ENCODE measurements at regions not wholly inside any gene's neighbourhood (a gene's known extent, or its start where the extent isn't known, plus 50 kb on each side); places are given as distances from the start of the nearest gene placed in this dataset.

- Mint-ChIP-seq H3K36me3 (no peaks in the 10 kb centered on the region), H3K4me1 (no peaks in the 10 kb centered on the region), H3K4me3 (no peak overlapping the region), H3K9me3 (peaks cover 4% of the 10 kb centered on the region), H3K27ac (no peak overlapping the region), H3K27me3 (no peaks in the 10 kb centered on the region)
- DNase-seq, result no peak
Observed at GRCh38 chr6:164838068-164838615, 471.3 kb downstream of the C6orf118 start.

- no peaks in the 10 kb centered on the region for H3K4me1 Mint-ChIP-seq
Observed at GRCh38 chr6:164836486-164836885, 472.9 kb downstream of the C6orf118 start.

GRCh38 chr6:164832410-164832809 lies 477.0 kb downstream of the C6orf118 start:
- Mint-ChIP-seq H3K4me1 (no peaks in the 10 kb centered on the region), H3K27me3 (no peaks in the 10 kb centered on the region), H3K4me3 (no peak overlapping the region), H3K27ac (no peak overlapping the region), H3K9me3 (peaks cover 4% of the 10 kb centered on the region), H3K36me3 (no peaks in the 10 kb centered on the region)
- DNase-seq, result no peak

More at GRCh38 chr6:164836486-164836885, 472.9 kb downstream of the C6orf118 start:
- no peak for DNase-seq
- no peak overlapping the region for H3K4me3 Mint-ChIP-seq
- no peaks in the 10 kb centered on the region for H3K27me3 Mint-ChIP-seq
- H3K36me3 Mint-ChIP-seq, result no peaks in the 10 kb centered on the region
- H3K27ac Mint-ChIP-seq, result no peak overlapping the region
- peaks cover 4% of the 10 kb centered on the region for H3K9me3 Mint-ChIP-seq

GRCh38 chr6:164827537-164827936 lies 481.9 kb downstream of the C6orf118 start:
- no peaks in the 10 kb centered on the region for H3K27me3 Mint-ChIP-seq
- DNase-seq, result no peak
- H3K4me1 Mint-ChIP-seq, result no peaks in the 10 kb centered on the region
- no peaks in the 10 kb centered on the region for H3K36me3 Mint-ChIP-seq
- no peak overlapping the region for H3K4me3 Mint-ChIP-seq
- no peak overlapping the region for H3K27ac Mint-ChIP-seq
- H3K9me3 Mint-ChIP-seq, result peaks cover 3% of the 10 kb centered on the region

GRCh38 chr6:164826831-164827468 lies 482.5 kb downstream of the C6orf118 start:
- Mint-ChIP-seq H3K27ac (no peak overlapping the region), H3K36me3 (no peaks in the 10 kb centered on the region), H3K4me3 (no peak overlapping the region), H3K27me3 (no peaks in the 10 kb centered on the region), H3K9me3 (peaks cover 4% of the 10 kb centered on the region), H3K4me1 (no peaks in the 10 kb centered on the region)
- no peak for DNase-seq

- Mint-ChIP-seq H3K9me3 (peaks cover 4% of the 10 kb centered on the region), H3K27me3 (no peaks in the 10 kb centered on the region), H3K36me3 (no peaks in the 10 kb centered on the region), H3K4me3 (no peak overlapping the region), H3K4me1 (no peaks in the 10 kb centered on the region), H3K27ac (no peak overlapping the region)
- DNase-seq, result no peak
Observed at GRCh38 chr6:164825386-164825785, 484.0 kb downstream of the C6orf118 start.

GRCh38 chr6:164817662-164818061 lies 491.7 kb downstream of the C6orf118 start:
- Mint-ChIP-seq H3K36me3 (no peaks in the 10 kb centered on the region), H3K9me3 (peaks cover 4% of the 10 kb centered on the region), H3K4me3 (no peak overlapping the region), H3K27me3 (no peaks in the 10 kb centered on the region), H3K27ac (no peak overlapping the region), H3K4me1 (no peaks in the 10 kb centered on the region)
- DNase-seq, result no peak

- Mint-ChIP-seq H3K27me3 (no peaks in the 10 kb centered on the region), H3K9me3 (peaks cover 6% of the 10 kb centered on the region), H3K27ac (no peak overlapping the region), H3K4me1 (no peaks in the 10 kb centered on the region), H3K36me3 (no peaks in the 10 kb centered on the region), H3K4me3 (no peak overlapping the region)
- DNase-seq, result no peak
Observed at GRCh38 chr6:164812706-164813105, 496.7 kb downstream of the C6orf118 start.

GRCh38 chr6:164807125-164807524 lies 502.3 kb downstream of the C6orf118 start:
- Mint-ChIP-seq H3K4me1 (no peaks in the 10 kb centered on the region), H3K9me3 (peaks cover 12% of the 10 kb centered on the region), H3K4me3 (no peak overlapping the region), H3K27me3 (no peaks in the 10 kb centered on the region), H3K36me3 (no peaks in the 10 kb centered on the region), H3K27ac (no peak overlapping the region)
- no peak for DNase-seq

- no peak for DNase-seq
- no peaks in the 10 kb centered on the region for H3K9me3 Mint-ChIP-seq
- H3K27ac Mint-ChIP-seq, result no peak overlapping the region
- H3K4me1 Mint-ChIP-seq, result no peaks in the 10 kb centered on the region
- no peak overlapping the region for H3K4me3 Mint-ChIP-seq
- no peaks in the 10 kb centered on the region for H3K36me3 Mint-ChIP-seq
- no peaks in the 10 kb centered on the region for H3K27me3 Mint-ChIP-seq
Observed at GRCh38 chr6:164795056-164795815, 514.2 kb downstream of the C6orf118 start.

- no peaks in the 10 kb centered on the region for H3K4me1 Mint-ChIP-seq
- H3K27ac Mint-ChIP-seq, result no peak overlapping the region
- no peak overlapping the region for H3K4me3 Mint-ChIP-seq
- no peaks in the 10 kb centered on the region for H3K36me3 Mint-ChIP-seq
- H3K9me3 Mint-ChIP-seq, result no peaks in the 10 kb centered on the region
- no peak for DNase-seq
- H3K27me3 Mint-ChIP-seq, result no peaks in the 10 kb centered on the region
Observed at GRCh38 chr6:164792666-164793065, 516.7 kb downstream of the C6orf118 start.

GRCh38 chr6:164791498-164791897 lies 517.9 kb downstream of the C6orf118 start:
- H3K27ac Mint-ChIP-seq, result no peak overlapping the region
- H3K27me3 Mint-ChIP-seq, result no peaks in the 10 kb centered on the region
- H3K9me3 Mint-ChIP-seq, result no peaks in the 10 kb centered on the region
- H3K4me1 Mint-ChIP-seq, result no peaks in the 10 kb centered on the region
- H3K4me3 Mint-ChIP-seq, result no peak overlapping the region
- no peak for DNase-seq
- no peaks in the 10 kb centered on the region for H3K36me3 Mint-ChIP-seq

GRCh38 chr6:164763788-164764187 lies 545.6 kb downstream of the C6orf118 start:
- no peaks in the 10 kb centered on the region for H3K36me3 Mint-ChIP-seq
- DNase-seq, result no peak
- no peaks in the 10 kb centered on the region for H3K27me3 Mint-ChIP-seq
- H3K9me3 Mint-ChIP-seq, result peaks cover 6% of the 10 kb centered on the region
- no peaks in the 10 kb centered on the region for H3K4me1 Mint-ChIP-seq
- H3K4me3 Mint-ChIP-seq, result no peak overlapping the region
- no peak overlapping the region for H3K27ac Mint-ChIP-seq

GRCh38 chr6:164757451-164757850 lies 552.0 kb downstream of the C6orf118 start:
- no peak overlapping the region for H3K27ac Mint-ChIP-seq
- DNase-seq, result no peak
- H3K4me3 Mint-ChIP-seq, result no peak overlapping the region
- peaks cover 4% of the 10 kb centered on the region for H3K9me3 Mint-ChIP-seq
- H3K27me3 Mint-ChIP-seq, result no peaks in the 10 kb centered on the region
- H3K4me1 Mint-ChIP-seq, result no peaks in the 10 kb centered on the region
- no peaks in the 10 kb centered on the region for H3K36me3 Mint-ChIP-seq

- H3K9me3 Mint-ChIP-seq, result peaks cover 4% of the 10 kb centered on the region
- H3K27me3 Mint-ChIP-seq, result no peaks in the 10 kb centered on the region
- H3K4me1 Mint-ChIP-seq, result no peaks in the 10 kb centered on the region
- H3K4me3 Mint-ChIP-seq, result no peak overlapping the region
- DNase-seq, result no peak
- H3K27ac Mint-ChIP-seq, result no peak overlapping the region
- no peaks in the 10 kb centered on the region for H3K36me3 Mint-ChIP-seq
Observed at GRCh38 chr6:164756723-164757122, 552.7 kb downstream of the C6orf118 start.

GRCh38 chr6:164756142-164756541 lies 553.3 kb downstream of the C6orf118 start:
- Mint-ChIP-seq H3K9me3 (peaks cover 1% of the 10 kb centered on the region), H3K27me3 (no peaks in the 10 kb centered on the region), H3K4me3 (no peak overlapping the region), H3K4me1 (no peaks in the 10 kb centered on the region), H3K36me3 (no peaks in the 10 kb centered on the region), H3K27ac (no peak overlapping the region)
- DNase-seq, result no peak

Data from activated naive CD8-positive, alpha-beta T cell treated with anti-CD3 and anti-CD28 coated beads for 36 hours (primary cell).